Upper lobe of right lung (tissue), 1 donor: ENCODE measurements at regions not wholly inside any gene's neighbourhood (a gene's known extent, or its start where the extent isn't known, plus 50 kb on each side); places are given as distances from the start of the nearest gene placed in this dataset.

Experiments used
- ATAC-seq: fragments of 200-7000 bp; cut with Tn5 transposase; one replicate; pipeline ENCODE4 v1.9.1; 2020; ENCODE audit warnings: mild to moderate bottlenecking, moderate library complexity
- DNase-seq: peaks from one replicate; pipeline ENCODE4 v3.0.0-alpha.2; 2020
- H3K27ac ChIP-seq: fragments of 200-600 bp; one replicate; pipeline ENCODE4 v1.8.0; 2022
- H3K27me3 ChIP-seq: fragments of 200-600 bp; one replicate; pipeline ENCODE4 v1.8.0; 2022; ENCODE audit warnings: mild to moderate bottlenecking
- H3K36me3 ChIP-seq: fragments of 200-600 bp; one replicate; pipeline ENCODE4 v1.8.0; 2022
- H3K4me1 ChIP-seq: fragments of 200-600 bp; one replicate; pipeline ENCODE4 v1.8.0; 2022
- H3K4me3 ChIP-seq: fragments of 200-600 bp; one replicate; pipeline ENCODE4 v1.8.0; 2022; ENCODE audit warnings: mild to moderate bottlenecking
- H3K9me3 ChIP-seq: fragments of 200-600 bp; one replicate; pipeline ENCODE4 v1.8.0; 2022
- intact Hi-C: fragments of 100-400 bp; cut with DNase I; formaldehyde crosslinking; loops from one replicate; pipeline ENCODE4 v1.11.0; 2022
- TF ChIP-seq, protein P1 (sequence below): fragments of 200-600 bp; IDR thresholded peaks from one replicate; pipeline ENCODE4 v1.8.0; 2022; ENCODE audit warnings: antibody characterized with exemption
- donor health status: DM: no; HTN: yes; CAD: no; lungs with severe emphysema.

DNA sequence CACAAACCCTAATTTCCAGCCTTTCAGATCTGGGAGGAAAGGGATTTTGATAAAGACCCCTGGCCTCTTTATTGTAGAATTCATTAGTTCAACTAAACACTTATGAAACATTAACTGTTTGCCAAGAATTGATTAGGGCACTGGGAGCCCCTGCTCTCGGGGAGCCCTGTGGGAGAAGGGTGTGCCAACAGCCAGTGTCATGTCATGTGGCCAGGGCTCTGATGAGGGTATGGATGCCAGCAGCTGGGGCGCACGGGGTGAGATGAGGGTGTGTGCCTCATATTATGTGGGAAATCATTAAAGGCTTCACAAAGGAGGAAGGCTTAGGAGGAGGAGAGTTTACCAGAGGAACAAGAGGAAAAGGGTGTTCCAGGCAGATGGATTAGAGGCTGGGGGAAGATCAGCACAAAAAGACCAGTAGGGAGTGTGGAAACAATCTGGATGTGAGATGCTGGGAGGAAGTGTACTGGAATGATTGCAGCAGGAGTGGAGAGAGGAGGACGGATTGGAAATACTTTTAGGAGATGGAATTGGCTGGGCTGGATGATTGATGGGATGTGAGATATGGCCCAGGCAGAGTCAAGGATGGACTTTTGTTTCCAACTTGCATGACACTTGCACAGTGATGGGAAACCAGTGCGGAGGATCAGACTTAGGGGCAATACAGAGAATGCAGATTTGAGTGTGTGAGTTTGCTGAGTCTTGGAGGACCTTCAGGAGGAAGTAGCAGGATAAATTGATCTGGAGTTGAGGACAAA lies 137.8 kb downstream of the CSNK2A3 start:
- ATAC-seq (no peak), DNase-seq (no peak)
- H3K9me3 ChIP-seq = no peaks in the 10 kb centered on the region
- H3K27ac ChIP-seq = no peak overlapping the region
- intact Hi-C loops = no loop called here
- TF ChIP-seq, protein P1, sequence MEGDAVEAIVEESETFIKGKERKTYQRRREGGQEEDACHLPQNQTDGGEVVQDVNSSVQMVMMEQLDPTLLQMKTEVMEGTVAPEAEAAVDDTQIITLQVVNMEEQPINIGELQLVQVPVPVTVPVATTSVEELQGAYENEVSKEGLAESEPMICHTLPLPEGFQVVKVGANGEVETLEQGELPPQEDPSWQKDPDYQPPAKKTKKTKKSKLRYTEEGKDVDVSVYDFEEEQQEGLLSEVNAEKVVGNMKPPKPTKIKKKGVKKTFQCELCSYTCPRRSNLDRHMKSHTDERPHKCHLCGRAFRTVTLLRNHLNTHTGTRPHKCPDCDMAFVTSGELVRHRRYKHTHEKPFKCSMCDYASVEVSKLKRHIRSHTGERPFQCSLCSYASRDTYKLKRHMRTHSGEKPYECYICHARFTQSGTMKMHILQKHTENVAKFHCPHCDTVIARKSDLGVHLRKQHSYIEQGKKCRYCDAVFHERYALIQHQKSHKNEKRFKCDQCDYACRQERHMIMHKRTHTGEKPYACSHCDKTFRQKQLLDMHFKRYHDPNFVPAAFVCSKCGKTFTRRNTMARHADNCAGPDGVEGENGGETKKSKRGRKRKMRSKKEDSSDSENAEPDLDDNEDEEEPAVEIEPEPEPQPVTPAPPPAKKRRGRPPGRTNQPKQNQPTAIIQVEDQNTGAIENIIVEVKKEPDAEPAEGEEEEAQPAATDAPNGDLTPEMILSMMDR = no peak
- no peak overlapping the region for H3K4me3 ChIP-seq
- no peaks in the 10 kb centered on the region for H3K27me3 ChIP-seq
- H3K36me3 ChIP-seq = no peaks in the 10 kb centered on the region
- no peaks in the 10 kb centered on the region for H3K4me1 ChIP-seq

DNA sequence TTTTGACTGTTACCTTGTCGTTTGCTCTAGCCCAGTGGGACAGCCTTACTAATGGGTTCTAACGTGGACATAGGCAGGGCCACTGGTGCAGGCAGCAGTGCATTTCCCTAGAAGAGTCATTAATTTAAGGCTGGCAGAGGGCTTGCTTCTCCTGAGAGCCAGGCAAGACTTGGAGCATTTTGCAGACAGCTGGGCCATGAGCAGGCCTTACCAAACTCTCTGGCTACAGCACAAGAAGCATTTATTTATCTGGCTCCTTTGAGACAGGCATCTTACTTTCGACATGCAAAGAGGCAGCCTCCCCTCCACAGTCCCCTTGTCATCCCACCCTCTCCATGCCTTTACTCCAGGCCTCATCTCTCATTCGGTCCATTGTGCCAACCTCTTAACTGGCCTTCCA lies 139.9 kb downstream of the CSNK2A3 start:
- intact Hi-C loops = no loop called here

DNA sequence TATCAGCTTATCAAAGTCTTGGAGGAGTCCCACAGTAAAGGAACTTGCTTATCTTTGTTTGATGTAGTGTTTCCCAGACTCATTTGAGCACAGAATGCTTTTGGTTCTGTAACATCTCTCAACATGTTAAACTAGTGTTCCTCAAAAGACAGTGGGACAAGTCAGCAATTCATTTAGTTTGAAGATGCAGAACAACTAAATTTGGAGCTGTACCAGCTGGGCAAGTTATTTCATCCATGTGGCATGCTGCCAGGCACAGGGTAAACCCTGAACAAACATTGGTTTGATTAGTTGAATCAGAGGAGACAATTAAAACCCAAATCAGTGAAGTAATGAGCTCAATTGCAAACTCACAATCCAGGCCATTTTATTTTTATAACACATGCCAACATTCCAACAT lies 141.2 kb downstream of the CSNK2A3 start:
- Histone ChIP-seq H3K27ac (no peak overlapping the region), H3K9me3 (no peaks in the 10 kb centered on the region), H3K4me1 (no peaks in the 10 kb centered on the region), H3K4me3 (no peak overlapping the region), H3K27me3 (no peaks in the 10 kb centered on the region), H3K36me3 (no peaks in the 10 kb centered on the region)
- ATAC-seq (no peak), DNase-seq (no peak)
- intact Hi-C loops = no loop called here
- TF ChIP-seq, protein P1 = no peak

More for the DNA sequence above, 139.9 kb downstream of the CSNK2A3 start:
- ATAC-seq (no peak), DNase-seq (no peak)
- no peaks in the 10 kb centered on the region for H3K9me3 ChIP-seq
- H3K36me3 ChIP-seq = no peaks in the 10 kb centered on the region
- H3K4me1 ChIP-seq = no peaks in the 10 kb centered on the region
- no peak overlapping the region for H3K4me3 ChIP-seq
- TF ChIP-seq, protein P1 = no peak
- H3K27ac ChIP-seq = no peak overlapping the region
- H3K27me3 ChIP-seq = no peaks in the 10 kb centered on the region

DNA sequence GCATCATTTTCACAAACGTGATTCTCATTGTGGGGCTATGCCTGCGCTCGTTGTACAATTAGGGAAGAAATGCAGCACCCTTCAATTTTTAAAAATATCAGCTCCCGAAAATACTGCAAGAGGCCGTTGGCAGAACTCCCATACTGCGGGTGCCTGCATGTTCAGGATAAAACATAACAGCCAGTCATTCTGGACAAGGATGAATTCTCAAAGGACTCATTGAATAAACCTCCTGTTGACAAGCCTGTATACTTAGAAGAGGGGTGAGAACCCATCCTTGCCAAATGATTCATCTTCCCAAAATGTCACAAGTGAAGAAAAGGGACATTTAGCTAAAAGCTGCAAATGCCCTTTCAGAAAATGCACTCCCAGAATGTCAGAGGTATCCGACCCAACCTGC lies 141.9 kb downstream of the CSNK2A3 start:
- ATAC-seq = no peak
- H3K9me3 ChIP-seq = no peaks in the 10 kb centered on the region
- H3K4me1 ChIP-seq = no peaks in the 10 kb centered on the region
- no peak overlapping the region for H3K4me3 ChIP-seq
- H3K36me3 ChIP-seq = no peaks in the 10 kb centered on the region
- H3K27me3 ChIP-seq = peaks cover 5% of the 10 kb centered on the region
- intact Hi-C loops = no loop called here
- H3K27ac ChIP-seq = no peak overlapping the region
- no peak for DNase-seq
- TF ChIP-seq, protein P1 = no peak

DNA sequence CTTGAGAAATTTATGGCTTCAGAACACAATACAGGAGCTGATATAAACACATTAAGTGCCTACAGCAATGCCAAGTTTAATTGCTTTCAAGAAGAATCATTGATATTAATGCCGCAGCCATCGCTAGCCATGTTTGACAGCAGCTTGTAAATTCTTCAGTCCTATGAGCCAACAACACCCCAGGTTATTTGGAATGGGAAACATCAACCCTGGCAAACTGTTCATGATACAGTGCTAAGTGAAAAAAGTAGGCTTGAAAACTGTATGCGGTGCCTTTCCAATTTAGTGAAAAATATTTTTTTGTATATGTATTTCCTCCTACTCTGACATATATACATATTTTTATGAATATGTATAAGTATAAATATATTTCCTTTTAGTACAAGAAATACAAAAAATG lies 142.6 kb downstream of the CSNK2A3 start:
- Histone ChIP-seq H3K9me3 (no peaks in the 10 kb centered on the region), H3K4me3 (no peak overlapping the region), H3K27me3 (peaks cover 5% of the 10 kb centered on the region), H3K27ac (no peak overlapping the region), H3K4me1 (no peaks in the 10 kb centered on the region), H3K36me3 (no peaks in the 10 kb centered on the region)
- intact Hi-C loops = no loop called here
- no peak for ATAC-seq
- TF ChIP-seq, protein P1 = no peak
- DNase-seq = no peak

DNA sequence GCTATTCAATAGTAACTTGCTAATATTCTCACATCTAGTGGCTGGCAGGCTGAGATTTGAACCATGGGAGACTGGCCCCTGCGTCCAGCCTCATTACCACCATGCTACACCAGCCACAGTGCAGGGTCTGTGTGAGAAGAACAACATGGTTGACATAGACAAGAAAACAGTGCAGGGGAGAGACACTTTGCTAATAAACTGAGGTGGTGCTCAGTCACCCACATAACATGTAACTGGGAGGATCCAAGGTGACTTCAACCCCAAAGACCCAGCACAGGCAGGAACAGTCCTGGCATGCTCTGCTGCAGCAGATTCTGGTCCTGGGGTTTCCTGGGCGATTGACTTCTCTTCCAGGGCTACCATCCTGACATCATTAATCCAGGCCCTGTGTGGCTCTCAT lies 143.1 kb downstream of the CSNK2A3 start:
- no peaks in the 10 kb centered on the region for H3K36me3 ChIP-seq
- no peak overlapping the region for H3K27ac ChIP-seq
- H3K27me3 ChIP-seq = peaks cover 5% of the 10 kb centered on the region
- intact Hi-C loops = no loop called here
- TF ChIP-seq, protein P1 = no peak
- ATAC-seq (no peak), DNase-seq (no peak)
- no peaks in the 10 kb centered on the region for H3K9me3 ChIP-seq
- no peak overlapping the region for H3K4me3 ChIP-seq
- no peaks in the 10 kb centered on the region for H3K4me1 ChIP-seq
